ENCODE measurements at regions not wholly inside any gene's neighbourhood (a gene's known extent, or its start where the extent isn't known, plus 50 kb on each side); places are given as distances from the start of the nearest gene placed in this dataset.
A peak's percentile ranks its signal among the peaks of the same experiment; 100 is the strongest.
"Not testable (repeated sequence)": the region's sequence is repeated elsewhere in the genome, so short reads cannot be mapped to it uniquely, and the experiment has no call there.

DNA sequence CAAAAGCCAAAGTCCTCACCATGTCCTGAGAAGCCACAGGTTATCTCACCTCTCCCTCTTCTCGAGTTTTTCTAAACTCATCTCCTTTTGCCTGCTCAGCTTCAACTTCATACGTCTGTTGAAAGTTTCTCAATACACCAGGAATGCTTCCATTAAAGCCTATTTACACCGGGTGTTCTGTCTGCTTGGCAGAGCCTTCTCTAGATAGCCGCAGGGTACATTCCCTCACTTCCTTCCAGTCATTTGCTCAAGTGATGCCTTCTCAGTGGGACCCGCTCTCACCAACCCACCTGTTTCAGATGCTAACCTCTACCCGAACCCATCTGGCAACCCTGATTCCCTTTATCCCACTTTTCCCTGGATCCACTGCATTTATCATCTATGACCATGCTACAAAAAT lies 257.0 kb upstream of the ADGRL2 start:
- peak; percentile 18 for DNase-seq (ENCODE audit: low spot score)

GRCh38 chr1:81542196-81542595 lies 258.5 kb upstream of the ADGRL2 start:
- no peak for DNase-seq (ENCODE audit: low spot score)

DNA sequence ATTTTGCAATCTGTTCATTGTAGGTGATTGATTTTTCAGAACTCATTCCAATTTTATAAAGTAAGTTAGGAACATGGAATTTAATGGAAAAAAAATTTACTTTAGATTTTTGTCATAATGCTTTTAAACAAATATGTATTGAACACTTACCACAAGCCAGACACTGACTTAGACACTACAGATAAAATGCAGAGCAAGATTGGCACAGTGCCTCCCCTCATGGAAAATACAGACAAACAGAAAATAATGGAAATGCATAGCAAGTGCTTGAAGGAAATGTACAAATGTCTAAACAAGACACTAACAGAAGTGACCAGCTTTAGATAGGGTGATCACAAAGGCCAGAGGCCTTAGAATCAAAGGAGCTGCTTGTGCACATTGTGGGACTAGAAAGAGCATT lies 260.5 kb upstream of the ADGRL2 start:
- DNase-seq (ENCODE audit: low spot score): no peak

- no peak for DNase-seq (ENCODE audit: low spot score)
These were observed 271.7 kb upstream of the ADGRL2 start for GRCh38 chr1:81529014-81529413.

DNA sequence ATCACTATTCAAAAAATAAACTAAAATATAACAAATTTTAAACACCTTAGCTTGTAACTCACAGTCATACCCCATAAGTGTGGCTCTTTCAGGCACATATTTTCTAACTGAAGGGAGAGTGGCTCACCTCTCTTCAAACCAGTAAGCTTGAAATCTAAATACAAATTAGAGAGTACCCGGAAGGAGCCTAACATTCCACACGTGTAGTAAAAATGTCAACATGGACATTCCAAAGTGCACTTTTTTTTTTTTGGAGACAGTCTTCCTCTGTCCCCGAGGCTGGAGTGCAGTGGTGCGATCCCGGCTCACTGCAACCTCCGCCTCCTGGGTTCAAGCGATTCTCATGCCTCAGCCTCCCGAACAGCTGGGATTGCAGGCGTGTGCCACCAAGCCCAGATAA lies 275.6 kb upstream of the ADGRL2 start:
- DNase-seq (ENCODE audit: low spot score): no peak

GRCh38 chr1:81519987-81520386 lies 280.7 kb upstream of the ADGRL2 start:
- no peak for DNase-seq (ENCODE audit: low spot score)

- no peak for DNase-seq (ENCODE audit: low spot score)
These were observed 282.7 kb upstream of the ADGRL2 start for GRCh38 chr1:81517987-81518386.

DNA sequence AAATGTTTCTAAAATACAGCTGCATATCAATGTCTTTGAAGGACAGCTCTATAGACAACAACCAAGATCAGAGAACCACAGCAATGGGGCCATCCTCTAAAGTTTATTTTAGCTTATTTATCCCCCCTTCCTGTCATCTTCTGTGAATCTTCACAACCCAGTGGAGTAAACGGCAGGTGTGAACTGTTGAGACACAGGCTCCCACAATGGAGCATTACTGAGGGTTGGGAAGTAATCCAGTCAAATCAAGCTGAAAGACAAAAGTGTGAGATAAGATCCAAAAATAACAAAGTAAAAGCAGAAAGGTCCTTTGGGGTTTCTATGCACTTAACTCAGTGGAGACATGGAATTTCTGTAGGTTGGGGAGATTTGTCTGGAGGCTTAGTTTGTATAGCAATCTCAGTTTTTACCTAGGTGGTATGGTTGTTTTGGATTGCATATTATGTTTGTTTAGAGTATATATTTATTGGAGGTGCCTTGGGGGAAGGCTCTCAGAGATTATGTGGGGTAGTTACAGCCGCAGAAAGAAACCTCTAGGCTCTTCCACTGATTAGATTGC lies 286.9 kb upstream of the ADGRL2 start:
- no peak for DNase-seq (ENCODE audit: low spot score)

DNA sequence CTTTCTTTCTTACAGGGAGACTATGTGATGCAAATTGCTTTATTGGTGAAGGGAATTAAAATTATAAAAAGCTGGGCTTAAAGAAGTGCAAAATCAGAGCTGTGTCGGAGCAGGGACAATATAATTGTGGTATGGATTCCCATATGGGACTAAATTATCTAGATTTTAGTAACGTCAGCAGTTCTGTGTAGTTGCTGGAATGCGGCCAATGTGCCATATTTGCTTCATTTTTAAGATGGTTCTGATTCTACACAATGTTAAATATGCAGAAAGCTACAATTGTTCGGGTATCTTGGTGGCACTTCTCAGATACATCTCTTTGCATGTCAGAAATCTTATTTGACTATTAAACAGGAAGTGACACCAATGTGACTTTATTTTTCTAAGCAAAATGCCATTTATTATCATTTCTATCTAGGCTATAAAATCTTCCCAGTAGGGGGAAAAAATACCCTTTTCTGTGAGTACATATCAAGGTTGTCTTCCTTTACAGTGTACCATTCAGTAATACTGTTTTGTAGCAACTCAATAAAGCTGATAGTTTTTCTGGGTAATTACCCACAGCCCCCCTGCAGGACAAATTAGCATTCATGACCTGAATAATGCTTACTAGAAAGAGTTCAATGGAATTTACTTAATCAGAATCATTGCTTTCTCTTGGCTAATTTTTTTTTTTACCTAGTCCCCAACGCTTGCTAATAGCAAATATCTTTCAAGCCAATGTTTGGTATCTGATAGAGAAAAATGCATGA lies 288.3 kb upstream of the ADGRL2 start:
- peak; percentile 18 for DNase-seq (ENCODE audit: low spot score)

GRCh38 chr1:81511281-81511680 lies 289.5 kb upstream of the ADGRL2 start:
- DNase-seq (ENCODE audit: low spot score): no peak

DNA sequence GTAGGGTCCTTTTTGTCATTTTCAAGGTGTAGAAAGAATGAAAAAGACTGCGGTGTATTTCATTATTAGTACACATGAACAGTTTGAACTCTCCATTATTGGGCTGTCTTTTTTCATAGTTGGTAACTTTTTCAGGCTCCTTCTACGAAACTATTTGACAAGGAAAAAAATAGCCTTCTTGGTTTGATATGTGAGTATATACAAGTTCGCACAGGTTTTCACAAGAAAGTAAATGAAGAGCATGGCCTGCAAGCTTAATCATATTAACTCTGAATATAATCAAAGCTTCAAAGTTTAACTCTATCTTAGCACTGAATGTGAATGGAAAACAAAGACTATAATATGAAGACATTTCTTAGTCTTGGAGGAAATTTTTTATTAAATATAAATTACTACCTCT lies 290.0 kb upstream of the ADGRL2 start:
- DNase-seq (ENCODE audit: low spot score): peak; percentile 24

GRCh38 chr1:81509594-81509993 lies 291.1 kb upstream of the ADGRL2 start:
- peak; percentile 83 for DNase-seq (ENCODE audit: low spot score)

- no peak for DNase-seq (ENCODE audit: low spot score)
These were observed 294.0 kb upstream of the ADGRL2 start for GRCh38 chr1:81506699-81507098.

DNA sequence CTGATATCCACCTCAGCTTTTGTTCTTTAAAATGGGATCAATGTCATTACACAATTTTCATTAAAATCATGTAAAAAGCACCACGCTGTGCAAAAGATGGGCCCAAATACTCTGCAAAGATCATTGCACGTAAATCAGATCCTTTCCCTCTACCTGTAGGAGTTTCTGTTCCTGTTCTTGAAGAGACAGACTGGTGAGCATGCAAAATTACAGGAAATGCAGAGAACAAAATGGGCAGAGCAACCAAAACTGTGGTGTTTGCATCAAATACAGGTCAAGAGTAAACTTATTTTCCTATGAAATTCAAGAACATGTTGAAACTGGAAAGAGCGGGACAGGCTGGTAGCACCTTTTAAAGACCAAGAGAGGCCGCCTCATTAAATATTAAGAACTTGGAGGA lies 294.9 kb upstream of the ADGRL2 start:
- DNase-seq (ENCODE audit: low spot score): no peak

GRCh38 chr1:81504820-81505219 lies 295.9 kb upstream of the ADGRL2 start:
- not testable (repeated sequence) for DNase-seq (ENCODE audit: low spot score)

DNA sequence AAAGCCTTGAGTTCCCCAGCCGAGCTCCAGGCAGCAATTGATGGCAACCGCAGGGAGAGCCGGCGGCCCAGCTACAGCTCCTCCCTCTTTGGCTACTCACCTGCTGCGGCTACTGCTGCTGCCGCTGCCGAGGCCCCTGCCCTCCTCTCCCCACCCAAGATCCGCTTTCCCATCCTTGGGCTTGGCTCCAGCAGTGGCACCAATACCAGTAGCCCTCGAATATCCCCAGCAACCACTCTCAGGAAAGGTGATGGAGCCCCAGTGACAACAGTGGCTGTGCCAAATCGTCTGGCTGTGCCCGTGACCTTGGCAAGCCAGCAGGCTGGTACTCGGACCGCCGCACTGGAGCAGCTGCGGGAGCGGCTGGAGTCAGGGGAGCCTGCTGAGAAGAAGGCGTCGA lies 298.0 kb upstream of the ADGRL2 start:
- DNase-seq (ENCODE audit: low spot score): not testable (repeated sequence)

DNA sequence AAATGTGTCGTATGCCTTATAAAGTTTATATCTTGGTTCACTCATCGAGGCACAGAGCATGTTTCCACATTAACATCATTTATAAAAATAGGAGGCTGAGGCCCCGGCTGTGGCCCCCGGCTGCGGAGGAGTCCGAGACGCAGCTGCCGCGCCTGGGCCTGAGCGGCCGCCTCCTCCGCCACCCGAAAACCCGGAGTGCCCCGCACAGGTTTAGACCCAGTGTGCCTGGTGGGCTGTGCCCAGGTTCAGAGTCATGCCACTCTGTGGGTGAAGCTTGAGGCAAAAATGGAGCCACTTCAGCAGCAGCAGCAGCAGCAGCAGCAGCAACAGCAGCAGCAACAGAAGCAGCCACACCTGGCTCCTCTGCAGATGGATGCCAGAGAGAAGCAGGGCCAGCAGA lies 299.2 kb upstream of the ADGRL2 start:
- not testable (repeated sequence) for DNase-seq (ENCODE audit: low spot score)

GRCh38 chr1:81499487-81499886 lies 301.2 kb upstream of the ADGRL2 start:
- no peak for DNase-seq (ENCODE audit: low spot score)

DNA sequence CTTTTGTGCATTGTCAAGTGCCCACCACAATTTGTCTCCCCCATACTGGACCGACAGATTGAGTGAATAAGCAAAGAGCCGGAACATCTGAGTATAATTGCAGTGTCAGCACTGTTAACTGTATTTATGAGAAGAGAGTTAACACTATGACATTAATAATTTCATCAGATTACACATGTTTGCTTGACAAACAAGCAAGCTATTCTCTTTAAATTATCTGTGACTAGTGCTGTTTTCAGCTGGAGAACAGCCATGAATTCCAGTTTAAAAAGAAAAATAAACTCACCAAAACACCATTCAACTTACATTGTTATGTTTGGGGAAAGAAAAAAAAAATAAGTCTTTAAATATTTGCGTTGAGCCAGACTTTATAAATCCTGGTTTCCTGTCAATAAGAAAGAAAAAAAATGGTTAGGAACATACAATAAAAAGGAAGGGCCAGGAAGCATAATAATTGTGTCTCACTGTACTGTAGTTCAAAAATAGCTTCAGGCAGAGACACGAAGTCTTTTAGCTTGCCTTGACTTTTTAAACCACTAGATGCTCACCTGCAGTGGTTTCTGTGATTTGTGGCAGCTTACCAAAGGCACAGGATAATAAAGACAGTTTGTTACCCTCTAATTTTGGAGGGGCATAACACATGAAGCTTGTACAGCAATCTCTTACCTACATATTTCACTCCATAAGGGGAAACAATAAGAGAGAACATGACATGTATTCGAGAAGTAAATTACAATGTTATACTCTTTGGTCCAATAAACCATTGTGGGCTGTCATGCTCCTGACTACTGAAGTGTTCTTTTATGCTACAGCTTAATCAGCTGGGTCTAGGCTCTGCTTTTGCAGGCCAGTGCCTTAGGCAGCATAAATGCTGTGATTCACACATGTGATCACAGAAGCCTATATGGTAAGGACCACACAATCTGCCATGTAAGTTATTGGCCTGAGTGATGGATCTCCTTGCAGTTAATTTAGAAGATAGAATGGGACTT lies 302.0 kb upstream of the ADGRL2 start:
- DNase-seq (ENCODE audit: low spot score): no peak

DNA sequence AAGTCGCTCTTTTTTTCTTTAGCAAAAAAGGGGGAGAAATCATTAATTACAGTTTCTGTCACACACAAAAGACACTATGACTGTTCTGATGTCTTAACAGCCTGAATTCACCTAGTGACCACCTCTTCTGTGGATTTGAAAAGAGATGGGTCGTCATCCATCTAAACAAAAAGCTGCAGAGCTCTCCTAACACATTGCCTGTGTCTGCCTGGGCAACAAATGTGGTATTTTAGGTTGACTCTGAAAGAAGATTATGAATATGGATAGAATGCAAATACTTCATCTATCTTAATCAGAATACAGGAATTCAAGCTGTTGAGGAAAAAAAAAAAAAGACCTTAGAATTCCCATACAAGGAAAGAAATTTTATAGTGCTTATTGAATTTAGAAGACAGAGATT lies 304.4 kb upstream of the ADGRL2 start:
- DNase-seq (ENCODE audit: low spot score): no peak

GRCh38 chr1:81493102-81493869 lies 307.4 kb upstream of the ADGRL2 start:
- no peak for DNase-seq (ENCODE audit: low spot score)

- no peak for DNase-seq (ENCODE audit: low spot score)
These were observed 308.1 kb upstream of the ADGRL2 start for GRCh38 chr1:81492628-81493027.
